GM18502 (cell line): ENCODE measurements at regions not wholly inside any gene's neighbourhood (a gene's known extent, or its start where the extent isn't known, plus 50 kb on each side); places are given as distances from the start of the nearest gene placed in this dataset.

ENCODE experiments used
- ATAC-seq: cut with Tn5 transposase; IDR thresholded peaks from one replicate; pipeline ENCODE4 v1.9.1; 2021; ENCODE audit warnings: mild to moderate bottlenecking; ENCODE audit not compliant: unreplicated experiment, poor library complexity

- no peak for ATAC-seq
Observed at GRCh38 chr3:30162579-30162978, 443.8 kb upstream of the TGFBR2 start.

GRCh38 chr3:30166535-30166934, 439.9 kb upstream of the TGFBR2 start:
- ATAC-seq, result no peak

GRCh38 chr3:30167541-30168011, 438.8 kb upstream of the TGFBR2 start:
- no peak for ATAC-seq

- ATAC-seq, result no peak
Observed at GRCh38 chr3:30169487-30169886, 436.9 kb upstream of the TGFBR2 start.

- no peak for ATAC-seq
Observed at GRCh38 chr3:30170681-30171438, 435.5 kb upstream of the TGFBR2 start.

- no peak for ATAC-seq
Observed at GRCh38 chr3:30174357-30174756, 432.0 kb upstream of the TGFBR2 start.

- ATAC-seq, result no peak
Observed at GRCh38 chr3:30180310-30181177, 425.9 kb upstream of the TGFBR2 start.

GRCh38 chr3:30181178-30181465, 425.3 kb upstream of the TGFBR2 start:
- ATAC-seq, result no peak

- no peak for ATAC-seq
Observed at GRCh38 chr3:30181581-30181980, 424.8 kb upstream of the TGFBR2 start.

GRCh38 chr3:30183421-30183820, 423.0 kb upstream of the TGFBR2 start:
- no peak for ATAC-seq

GRCh38 chr3:30184091-30184810, 422.1 kb upstream of the TGFBR2 start:
- no peak for ATAC-seq

- ATAC-seq, result no peak
Observed at GRCh38 chr3:30185872-30186271, 420.5 kb upstream of the TGFBR2 start.

- ATAC-seq, result no peak
Observed at GRCh38 chr3:30186741-30187219, 419.6 kb upstream of the TGFBR2 start.

GRCh38 chr3:30187366-30187765, 419.0 kb upstream of the TGFBR2 start:
- ATAC-seq, result no peak

GRCh38 chr3:30188713-30189112, 417.7 kb upstream of the TGFBR2 start:
- no peak for ATAC-seq

GRCh38 chr3:30189900-30190299, 416.5 kb upstream of the TGFBR2 start:
- ATAC-seq, result no peak

GRCh38 chr3:30193625-30194044, 412.8 kb upstream of the TGFBR2 start:
- ATAC-seq, result no peak

GRCh38 chr3:30195352-30195751, 411.0 kb upstream of the TGFBR2 start:
- ATAC-seq, result no peak

- ATAC-seq, result no peak
Observed at GRCh38 chr3:30198162-30198561, 408.2 kb upstream of the TGFBR2 start.

GRCh38 chr3:30199096-30199759, 407.2 kb upstream of the TGFBR2 start:
- ATAC-seq, result no peak
